ENCODE measurements at regions not wholly inside any gene's neighbourhood (a gene's known extent, or its start where the extent isn't known, plus 50 kb on each side); places are given as distances from the start of the nearest gene placed in this dataset.

GRCh38 chr17:69954241-69954925, 120.6 kb upstream of the KCNJ16 start:
- Histone ChIP-seq H3K36me3 (ENCODE audit: control insufficient read depth, insufficient read depth, low read length) (no peaks in the 10 kb centered on the region; the same call in 2 of the 3 replicates), H3K27ac (ENCODE audit: extremely low read depth, low read depth, low read length) (no peak overlapping the region), H3K9me3 (replicated peaks; ENCODE audit: control insufficient read depth, insufficient read depth, low read depth, low read length) (0 out of 2 replicates have a peak, but pooled peaks cover 4% of the 10 kb centered on the region), H4K20me1 (replicated peaks; ENCODE audit: control insufficient read depth, insufficient read depth, low read length) (no peaks in the 10 kb centered on the region), H2AFZ (ENCODE audit: low read depth, low read length) (no peak overlapping the region), H3K9ac (ENCODE audit: insufficient read depth in 1 of 2, low read depth in 2 of 2, low read length in 2 of 2) (no peak overlapping the region), H3K27me3 (ENCODE audit: control insufficient read depth in 2 of 2, insufficient read depth in 2 of 2, low read length in 2 of 2) (no peaks in the 10 kb centered on the region), H3K4me1 (replicated peaks in 1 of 2; ENCODE audit: control insufficient read depth in 2 of 2, insufficient read depth in 2 of 2, low read length in 2 of 2) (peaks cover 0 to 2% of the 10 kb centered on the region in 2 experiments; a peak in 2 of 5 replicates), H3K4me2 (ENCODE audit: insufficient read depth, low read length) (no peak overlapping the region), H3K79me2 (ENCODE audit: control insufficient read depth, insufficient read depth, low read length) (no peaks in the 10 kb centered on the region), H3K4me3 (no peak overlapping the region), H3K9me1 (ENCODE audit: control insufficient read depth, insufficient read depth, low read length) (no peaks in the 10 kb centered on the region)
- in situ Hi-C loops (cut with MboI) (no loop called here), intact Hi-C loops (cut with micrococcal nuclease) (no loop called here)
- ChIA-PET CTCF (ENCODE audit: low intra/inter-chr PET ratio) (no interaction called here), POLR2A (no interaction called here)
- DNase-seq (ENCODE audit: extremely low read depth in 1 of 4, low spot score in 3 of 4) (no peak), FAIRE-seq (no peak), ATAC-seq (no peak)
- no peak for TF ChIP-seq GABPA (tag; conservative IDR thresholded peaks at IDR 0.05; ENCODE audit: low read depth)
- TF ChIP-seq E2F8 (IDR thresholded peaks at IDR 0.05; ENCODE audit: low read depth, partially characterized antibody): no peak
- WGBS (ENCODE audit: insufficient coverage, low coverage, missing lambda C conversion rate): 16% methylated on average over 3 of the region's 3 CpGs
- no TSS peak for BruUV-seq (replicated peaks)

All from K562 (cell line).